A673 (cell line): ENCODE measurements at regions not wholly inside any gene's neighbourhood (a gene's known extent, or its start where the extent isn't known, plus 50 kb on each side); places are given as distances from the start of the nearest gene placed in this dataset.

Experiments used
- BruUV-seq: library from RNA; stranded (reverse); fragments of 400-500 nt; replicated peaks from 2 replicates; lab custom pipeline; 2021; lab: Mats Ljungman, UMichigan
- CTCF ChIA-PET: fragments of 300-600 bp; sonication (Branson Sonifier 250); formaldehyde crosslinking; loops from one replicate; lab custom pipeline; 2022; ENCODE audit warnings: antibody characterized with exemption; lab: Charles Lee
- POLR2A ChIA-PET: fragments of 300-600 bp; sonication (Branson Sonifier 250); formaldehyde crosslinking; loops from one replicate; lab custom pipeline; 2022; ENCODE audit warnings: antibody characterized with exemption; ENCODE audit not compliant: low non-redundant PET; lab: Charles Lee
- DNase-seq: peaks from one replicate; pipeline ENCODE4 v3.0.0-alpha.2; 2015; ENCODE audit warnings: low spot score
- H3K27ac ChIP-seq: fragments of 200-600 bp; sonication (generic); 2 replicates; pipeline ENCODE4 v1.5.1; 2016; ENCODE audit warnings: mixed run types, low read depth, mild to moderate bottlenecking, mixed read lengths, antibody characterized with exemption, low read length; ENCODE audit not compliant: poor library complexity, severe bottlenecking
- H3K27me3 ChIP-seq: fragments of 200-600 bp; sonication (generic); replicated peaks from 2 replicates; pipeline ENCODE4 v1.6.1; 2017; ENCODE audit warnings: mixed run types, low read depth, mild to moderate bottlenecking, mixed read lengths, antibody characterized with exemption, low read length; ENCODE audit not compliant: insufficient read depth, poor library complexity
- H3K36me3 ChIP-seq: fragments of 200-600 bp; sonication (generic); 2 replicates; pipeline ENCODE4 v1.6.1; 2016; ENCODE audit warnings: mixed run types, mild to moderate bottlenecking, mixed read lengths, antibody characterized with exemption, low read length; ENCODE audit not compliant: insufficient read depth, poor library complexity, severe bottlenecking
- H3K4me1 ChIP-seq: fragments of 200-600 bp; sonication (generic); 2 replicates; pipeline ENCODE4 v1.6.1; 2017; ENCODE audit warnings: mixed run types, mild to moderate bottlenecking, mixed read lengths, antibody characterized with exemption, low read length; ENCODE audit not compliant: insufficient read depth, poor library complexity, severe bottlenecking
- H3K4me3 ChIP-seq: fragments of 200-600 bp; sonication (generic); 2 replicates; pipeline ENCODE4 v1.5.1; 2016; ENCODE audit warnings: low read depth, mixed run types, mild to moderate bottlenecking, mixed read lengths, low read length; ENCODE audit not compliant: poor library complexity, severe bottlenecking
- H3K9me3 ChIP-seq: fragments of 200-600 bp; sonication (generic); 2 replicates; pipeline ENCODE4 v1.6.1; 2016; ENCODE audit warnings: mixed run types, low read depth, mild to moderate bottlenecking, mixed read lengths, antibody characterized with exemption, low read length; ENCODE audit not compliant: poor library complexity, severe bottlenecking
- CTCF ChIP-seq: fragments of 300-800, 200-600 bp; sonication (generic); conservative IDR thresholded peaks from 2 replicates; pipeline ENCODE4 v1.5.1; 2017; ENCODE audit warnings: low read depth, mild to moderate bottlenecking, antibody characterized with exemption, low read length, moderate library complexity, mixed read lengths
- EZH2 ChIP-seq: fragments of 200-600 bp; sonication (generic); IDR thresholded peaks from 2 replicates; pipeline ENCODE4 v1.6.1; 2017; ENCODE audit warnings: borderline replicate concordance, low read depth, mild to moderate bottlenecking, mixed read lengths, antibody characterized with exemption, low read length; ENCODE audit not compliant: poor library complexity, severe bottlenecking
- intact Hi-C: fragments of 100-400 bp; cut with micrococcal nuclease; formaldehyde crosslinking; loops from one replicate; pipeline ENCODE4 v1.10.0; 2022; ENCODE audit not compliant: unreplicated experiment

GRCh38 chr17:45696442-45696841, 87.7 kb upstream of the CRHR1 start:
- POLR2A ChIA-PET: no interaction called here
- CTCF ChIA-PET: interaction anchor here (0.6 kb wide), 1 partner anchor 177 kb away, joined by 3 read pairs; no protein-coding TSS in a partner anchor
- DNase-seq: no peak
- TF ChIP-seq CTCF (no peak), EZH2 (no peak)
- intact Hi-C loops: no loop called here
- no peaks in the 10 kb centered on the region for H3K27me3 ChIP-seq
- no peaks in the 10 kb centered on the region for H3K9me3 ChIP-seq
- H3K4me3 ChIP-seq: no peak overlapping the region
- no peak overlapping the region for H3K27ac ChIP-seq
- no peaks in the 10 kb centered on the region for H3K4me1 ChIP-seq
- no peaks in the 10 kb centered on the region for H3K36me3 ChIP-seq
- BruUV-seq: no TSS peak

DNA sequence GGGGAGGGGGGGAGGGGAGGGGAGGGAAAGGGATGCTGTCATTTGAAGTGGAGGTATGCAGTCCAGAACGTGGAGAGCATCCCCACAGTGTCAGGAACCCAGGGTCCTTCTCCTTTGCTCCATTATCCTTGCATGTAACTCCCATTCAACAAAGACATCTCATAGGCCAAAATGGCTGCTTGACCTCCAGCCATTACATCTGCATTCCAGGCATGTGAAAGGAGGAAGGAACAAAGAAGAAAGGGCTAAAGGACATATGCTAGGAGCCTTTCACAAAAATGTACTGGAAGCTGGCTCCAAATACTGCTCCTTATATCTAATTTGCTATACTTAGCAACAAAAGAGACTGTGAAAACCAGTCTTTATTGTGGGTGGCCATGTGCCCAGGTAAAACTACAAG, 87.0 kb upstream of the CRHR1 start:
- intact Hi-C loops: no loop called here
- no peaks in the 10 kb centered on the region for H3K36me3 ChIP-seq
- H3K4me3 ChIP-seq: no peak overlapping the region
- H3K27ac ChIP-seq: no peak overlapping the region
- no peak for TF ChIP-seq EZH2
- no peak for TF ChIP-seq CTCF
- ChIA-PET CTCF (no interaction called here), POLR2A (no interaction called here)
- no TSS peak for BruUV-seq
- H3K27me3 ChIP-seq: no peaks in the 10 kb centered on the region
- no peak for DNase-seq
- no peaks in the 10 kb centered on the region for H3K4me1 ChIP-seq
- H3K9me3 ChIP-seq: no peaks in the 10 kb centered on the region

GRCh38 chr17:45700171-45701090, 83.7 kb upstream of the CRHR1 start:
- H3K27ac ChIP-seq: no peak overlapping the region
- no peak overlapping the region for H3K4me3 ChIP-seq
- no peaks in the 10 kb centered on the region for H3K4me1 ChIP-seq
- H3K36me3 ChIP-seq: no peaks in the 10 kb centered on the region
- intact Hi-C loops: no loop called here
- POLR2A ChIA-PET: no interaction called here
- no peaks in the 10 kb centered on the region for H3K27me3 ChIP-seq
- BruUV-seq: no TSS peak
- CTCF ChIA-PET: interaction anchor here (0.7 kb wide), 1 partner anchor 43 kb away, joined by 3 read pairs; no protein-coding TSS in a partner anchor
- no peaks in the 10 kb centered on the region for H3K9me3 ChIP-seq
- no peak for DNase-seq
- TF ChIP-seq EZH2 (no peak), CTCF (no peak)
